Neural cell (in vitro differentiated cells): ENCODE measurements at regions not wholly inside any gene's neighbourhood (a gene's known extent, or its start where the extent isn't known, plus 50 kb on each side); places are given as distances from the start of the nearest gene placed in this dataset.

Experiments
- H2AFZ ChIP-seq: fragments of 200-600, 300-800 bp; sonication (generic), shearing (Covaris generic); 2 replicates; pipeline ENCODE4 v1.6.0; 2014; ENCODE audit warnings: low read depth, mild to moderate bottlenecking, antibody characterized with exemption, low read length, moderate library complexity
- H3F3A ChIP-seq: fragments of 200-600 bp; shearing (Covaris generic); 2 replicates; pipeline ENCODE4 v1.6.1; 2016; ENCODE audit warnings: mild to moderate bottlenecking, moderate library complexity, mixed read lengths, antibody characterized with exemption, low read length; ENCODE audit not compliant: insufficient read depth, poor library complexity, severe bottlenecking
- H3K27ac ChIP-seq: fragments of 200-600, 300-800 bp; sonication (generic), shearing (Covaris generic); 2 replicates; pipeline ENCODE4 v1.5.1; 2014; ENCODE audit warnings: mild to moderate bottlenecking, low read length, moderate library complexity
- H3K27me3 ChIP-seq: fragments of 300-800, 200-600 bp; sonication (generic), shearing (Covaris generic); 2 replicates; pipeline ENCODE4 v1.6.0; 2014; ENCODE audit warnings: mild to moderate bottlenecking, low read depth, low read length, moderate library complexity; ENCODE audit not compliant: insufficient read depth
- H3K36me3 ChIP-seq: fragments of 300-800, 200-600 bp; sonication (generic), shearing (Covaris generic); 2 replicates; pipeline ENCODE4 v1.5.1; 2014; ENCODE audit warnings: mild to moderate bottlenecking, antibody characterized with exemption, low read length, moderate library complexity; ENCODE audit not compliant: insufficient read depth
- H3K4me2 ChIP-seq: fragments of 300-800, 200-600 bp; sonication (generic), shearing (Covaris generic); 2 replicates; pipeline ENCODE4 v1.6.0; 2014; ENCODE audit warnings: mild to moderate bottlenecking, low read length
- H3K4me3 ChIP-seq: fragments of 300-800, 200-600 bp; sonication (generic), shearing (Covaris generic); 2 replicates; pipeline ENCODE4 v1.5.1; 2014; ENCODE audit warnings: mild to moderate bottlenecking, low read length, moderate library complexity
- H3K79me2 ChIP-seq: fragments of 200-600 bp; shearing (Covaris generic); replicated peaks from 2 replicates; pipeline ENCODE4 v1.6.0; 2014; ENCODE audit warnings: mild to moderate bottlenecking, low read length, moderate library complexity; ENCODE audit not compliant: insufficient read depth
- H3K9ac ChIP-seq: fragments of 300-800, 200-600 bp; sonication (generic), shearing (Covaris generic); 2 replicates; pipeline ENCODE4 v1.6.1; 2016; ENCODE audit warnings: mild to moderate bottlenecking, low read length, mixed read lengths
- H3K9me2 ChIP-seq: fragments of 200-600 bp; shearing (Covaris generic); 2 replicates; pipeline ENCODE4 v1.6.1; 2016; ENCODE audit warnings: mild to moderate bottlenecking, low read length, mixed read lengths; ENCODE audit not compliant: insufficient read depth
- H3K9me3 ChIP-seq: fragments of 200-600, 300-800 bp; sonication (generic), shearing (Covaris generic); 2 replicates; pipeline ENCODE4 v1.6.1; 2016; ENCODE audit warnings: mild to moderate bottlenecking, mixed run types, low read length, moderate library complexity, mixed read lengths
- H4K20me1 ChIP-seq: fragments of 200-600 bp; shearing (Covaris generic); 2 replicates; pipeline ENCODE4 v1.6.1; 2016; ENCODE audit warnings: mild to moderate bottlenecking, mixed run types; ENCODE audit not compliant: insufficient read depth
- EP300 ChIP-seq: fragments of 450-650 bp; conservative IDR thresholded peaks from 2 replicates; pipeline ENCODE4 v1.6.1; 2014; ENCODE audit warnings: antibody characterized with exemption, mild to moderate bottlenecking, moderate library complexity; ENCODE audit not compliant: poor library complexity, severe bottlenecking
- EZH2 ChIP-seq: fragments of 200-600, 300-800 bp; shearing (Covaris generic), sonication (generic); IDR thresholded peaks from 2 replicates; pipeline ENCODE4 v1.6.1; 2014; ENCODE audit warnings: antibody characterized with exemption, low read length, borderline replicate concordance, mild to moderate bottlenecking; ENCODE audit not compliant: insufficient read depth, poor library complexity, severe bottlenecking
- MXI1 ChIP-seq: fragments of 450-650 bp; conservative IDR thresholded peaks from 2 replicates; pipeline ENCODE4 v1.6.1; 2014; ENCODE audit warnings: antibody characterized with exemption, mild to moderate bottlenecking; ENCODE audit not compliant: poor library complexity, severe bottlenecking
- POLR2AphosphoS5 ChIP-seq: IDR thresholded peaks from 2 replicates; pipeline ENCODE4 v1.6.1; 2012
- RAD21 ChIP-seq: fragments of 450-650 bp; conservative IDR thresholded peaks from 2 replicates; pipeline ENCODE4 v1.6.1; 2014; ENCODE audit warnings: antibody characterized with exemption, mild to moderate bottlenecking, moderate library complexity
- REST ChIP-seq: IDR thresholded peaks from 2 replicates; pipeline ENCODE4 v1.6.1; 2012; ENCODE audit warnings: borderline replicate concordance
- SMC3 ChIP-seq: fragments of 450-650 bp; conservative IDR thresholded peaks from 2 replicates; pipeline ENCODE4 v1.6.1; 2014; ENCODE audit warnings: antibody characterized with exemption, mild to moderate bottlenecking, moderate library complexity; ENCODE audit not compliant: poor library complexity
- TAF1 ChIP-seq: IDR thresholded peaks from 2 replicates; pipeline ENCODE4 v1.6.1; 2012; ENCODE audit warnings: low read depth
- TF ChIP-seq, protein P1 (sequence below): fragments of 450-650 bp; IDR thresholded peaks from 2 replicates; pipeline ENCODE4 v1.5.1; 2014; ENCODE audit warnings: antibody characterized with exemption, mild to moderate bottlenecking, moderate library complexity; ENCODE audit not compliant: poor library complexity, severe bottlenecking

GRCh38 chr10:78298835-78299234 lies 265.2 kb downstream of the RPS24 start:
- no peak overlapping the region for H2AFZ ChIP-seq
- no peak overlapping the region for H3K27ac ChIP-seq

GRCh38 chr10:78299851-78300468 lies 266.3 kb downstream of the RPS24 start:
- H3K4me2 ChIP-seq: no peak overlapping the region
- no peaks in the 10 kb centered on the region for H3K36me3 ChIP-seq
- H3K9me2 ChIP-seq: no peaks in the 10 kb centered on the region
- H3K9ac ChIP-seq: no peak overlapping the region
- H3K9me3 ChIP-seq: no peaks in the 10 kb centered on the region
- H3K4me3 ChIP-seq: no peak overlapping the region
- H4K20me1 ChIP-seq: no peaks in the 10 kb centered on the region
- H2AFZ ChIP-seq: no peak overlapping the region
- no peaks in the 10 kb centered on the region for H3K79me2 ChIP-seq
- H3K27ac ChIP-seq: no peak overlapping the region
- H3F3A ChIP-seq: no peaks in the 10 kb centered on the region
- H3K27me3 ChIP-seq: no peaks in the 10 kb centered on the region
- TF ChIP-seq SMC3 (no peak), TAF1 (no peak)
- TF ChIP-seq, protein P1, sequence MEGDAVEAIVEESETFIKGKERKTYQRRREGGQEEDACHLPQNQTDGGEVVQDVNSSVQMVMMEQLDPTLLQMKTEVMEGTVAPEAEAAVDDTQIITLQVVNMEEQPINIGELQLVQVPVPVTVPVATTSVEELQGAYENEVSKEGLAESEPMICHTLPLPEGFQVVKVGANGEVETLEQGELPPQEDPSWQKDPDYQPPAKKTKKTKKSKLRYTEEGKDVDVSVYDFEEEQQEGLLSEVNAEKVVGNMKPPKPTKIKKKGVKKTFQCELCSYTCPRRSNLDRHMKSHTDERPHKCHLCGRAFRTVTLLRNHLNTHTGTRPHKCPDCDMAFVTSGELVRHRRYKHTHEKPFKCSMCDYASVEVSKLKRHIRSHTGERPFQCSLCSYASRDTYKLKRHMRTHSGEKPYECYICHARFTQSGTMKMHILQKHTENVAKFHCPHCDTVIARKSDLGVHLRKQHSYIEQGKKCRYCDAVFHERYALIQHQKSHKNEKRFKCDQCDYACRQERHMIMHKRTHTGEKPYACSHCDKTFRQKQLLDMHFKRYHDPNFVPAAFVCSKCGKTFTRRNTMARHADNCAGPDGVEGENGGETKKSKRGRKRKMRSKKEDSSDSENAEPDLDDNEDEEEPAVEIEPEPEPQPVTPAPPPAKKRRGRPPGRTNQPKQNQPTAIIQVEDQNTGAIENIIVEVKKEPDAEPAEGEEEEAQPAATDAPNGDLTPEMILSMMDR: no peak

More at GRCh38 chr10:78298835-78299234, 265.2 kb downstream of the RPS24 start:
- H3K9me3 ChIP-seq: no peaks in the 10 kb centered on the region
- TF ChIP-seq POLR2AphosphoS5 (no peak), TAF1 (no peak), MXI1 (no peak), EP300 (no peak), SMC3 (no peak), EZH2 (no peak), RAD21 (no peak), REST (no peak)
- TF ChIP-seq, protein P1: no peak
- H3K9ac ChIP-seq: no peak overlapping the region
- H3K9me2 ChIP-seq: no peaks in the 10 kb centered on the region
- H3K27me3 ChIP-seq: no peaks in the 10 kb centered on the region
- no peaks in the 10 kb centered on the region for H3F3A ChIP-seq
- H4K20me1 ChIP-seq: no peaks in the 10 kb centered on the region
- H3K4me2 ChIP-seq: no peak overlapping the region
- H3K36me3 ChIP-seq: no peaks in the 10 kb centered on the region
- H3K79me2 ChIP-seq: no peaks in the 10 kb centered on the region
- no peak overlapping the region for H3K4me3 ChIP-seq
